WERI-Rb-1 (cell line): ENCODE measurements at regions not wholly inside any gene's neighbourhood (a gene's known extent, or its start where the extent isn't known, plus 50 kb on each side); places are given as distances from the start of the nearest gene placed in this dataset.

Experiments
- DNase-seq: peaks from one replicate; pipeline ENCODE4 v3.0.0-alpha.2; 2020
- H3K27ac ChIP-seq: fragments of 250-450 bp; sonication (Bioruptor Pico); 2 replicates; pipeline ENCODE4 v1.5.1; 2020; ENCODE audit warnings: mild to moderate bottlenecking, moderate library complexity
- H3K27me3 ChIP-seq: fragments of 250-450 bp; sonication (Bioruptor Pico); 2 replicates; pipeline ENCODE4 v1.5.1; 2021; ENCODE audit warnings: mild to moderate bottlenecking, low read depth, moderate library complexity; ENCODE audit not compliant: insufficient read depth, severe bottlenecking
- H3K36me3 ChIP-seq: fragments of 250-450 bp; sonication (Bioruptor Pico); 2 replicates; pipeline ENCODE4 v1.5.1; 2020; ENCODE audit warnings: mild to moderate bottlenecking, moderate library complexity
- H3K4me3 ChIP-seq: 2 replicates; pipeline ENCODE4 v1.5.1; 2011; ENCODE audit warnings: low read depth, mild to moderate bottlenecking, control low read depth, low read length
- H3K9me3 ChIP-seq: fragments of 250-450 bp; sonication (Bioruptor Pico); 2 replicates; pipeline ENCODE4 v1.5.1; 2021; ENCODE audit warnings: mild to moderate bottlenecking, moderate library complexity; ENCODE audit not compliant: severe bottlenecking
- TF ChIP-seq, protein P1 (sequence below): IDR thresholded peaks from 2 replicates; pipeline ENCODE4 v1.5.1; 2011; ENCODE audit warnings: low read depth, mild to moderate bottlenecking, control low read depth, inconsistent platforms, low read length

DNA sequence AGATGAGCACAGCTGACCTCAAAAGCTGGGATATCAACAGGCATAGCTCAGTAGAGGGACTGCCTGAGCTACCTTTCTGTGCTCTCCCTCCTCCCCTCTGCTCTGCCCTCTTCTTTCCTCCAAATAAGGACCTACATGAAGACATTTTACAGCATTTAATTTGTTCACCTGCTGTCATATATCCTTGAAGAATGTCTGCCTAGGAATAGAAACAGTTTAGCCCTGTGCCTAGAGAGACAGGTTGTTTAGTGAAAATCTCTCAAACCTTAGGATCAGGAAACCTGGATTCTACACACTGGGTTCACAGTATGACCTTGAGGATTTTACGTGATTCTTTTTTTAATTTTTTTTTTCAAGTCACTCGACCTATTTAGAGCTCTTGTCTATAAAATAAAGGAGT lies 213.0 kb upstream of the SETBP1 start:
- Histone ChIP-seq H3K27me3 (peaks cover 43% of the 10 kb centered on the region), H3K27ac (no peak overlapping the region), H3K4me3 (no peak overlapping the region), H3K36me3 (no peaks in the 10 kb centered on the region), H3K9me3 (no peaks in the 10 kb centered on the region)
- no peak for DNase-seq
- TF ChIP-seq, protein P1, sequence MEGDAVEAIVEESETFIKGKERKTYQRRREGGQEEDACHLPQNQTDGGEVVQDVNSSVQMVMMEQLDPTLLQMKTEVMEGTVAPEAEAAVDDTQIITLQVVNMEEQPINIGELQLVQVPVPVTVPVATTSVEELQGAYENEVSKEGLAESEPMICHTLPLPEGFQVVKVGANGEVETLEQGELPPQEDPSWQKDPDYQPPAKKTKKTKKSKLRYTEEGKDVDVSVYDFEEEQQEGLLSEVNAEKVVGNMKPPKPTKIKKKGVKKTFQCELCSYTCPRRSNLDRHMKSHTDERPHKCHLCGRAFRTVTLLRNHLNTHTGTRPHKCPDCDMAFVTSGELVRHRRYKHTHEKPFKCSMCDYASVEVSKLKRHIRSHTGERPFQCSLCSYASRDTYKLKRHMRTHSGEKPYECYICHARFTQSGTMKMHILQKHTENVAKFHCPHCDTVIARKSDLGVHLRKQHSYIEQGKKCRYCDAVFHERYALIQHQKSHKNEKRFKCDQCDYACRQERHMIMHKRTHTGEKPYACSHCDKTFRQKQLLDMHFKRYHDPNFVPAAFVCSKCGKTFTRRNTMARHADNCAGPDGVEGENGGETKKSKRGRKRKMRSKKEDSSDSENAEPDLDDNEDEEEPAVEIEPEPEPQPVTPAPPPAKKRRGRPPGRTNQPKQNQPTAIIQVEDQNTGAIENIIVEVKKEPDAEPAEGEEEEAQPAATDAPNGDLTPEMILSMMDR, result no peak

- H3K27ac ChIP-seq, result no peak overlapping the region
- no peaks in the 10 kb centered on the region for H3K9me3 ChIP-seq
- TF ChIP-seq, protein P1, result no peak
- H3K36me3 ChIP-seq, result no peaks in the 10 kb centered on the region
- H3K27me3 ChIP-seq, result peaks cover 39% of the 10 kb centered on the region
- no peak overlapping the region for H3K4me3 ChIP-seq
- no peak for DNase-seq
These were observed 207.2 kb upstream of the SETBP1 start for GRCh38 chr18:44473394-44474066.

- TF ChIP-seq, protein P1, result no peak
- no peaks in the 10 kb centered on the region for H3K36me3 ChIP-seq
- no peaks in the 10 kb centered on the region for H3K9me3 ChIP-seq
- no peak for DNase-seq
- H3K27me3 ChIP-seq, result peaks cover 34% of the 10 kb centered on the region
- no peak overlapping the region for H3K27ac ChIP-seq
- no peak overlapping the region for H3K4me3 ChIP-seq
These were observed 206.6 kb upstream of the SETBP1 start for GRCh38 chr18:44474067-44474411.

GRCh38 chr18:44474591-44474990 lies 206.1 kb upstream of the SETBP1 start:
- DNase-seq, result no peak
- TF ChIP-seq, protein P1, result no peak
- peaks cover 29% of the 10 kb centered on the region for H3K27me3 ChIP-seq

GRCh38 chr18:44482761-44483160 lies 197.9 kb upstream of the SETBP1 start:
- Histone ChIP-seq H3K36me3 (no peaks in the 10 kb centered on the region), H3K9me3 (peaks cover 3% of the 10 kb centered on the region), H3K27me3 (peaks cover 13% of the 10 kb centered on the region), H3K4me3 (no peak overlapping the region), H3K27ac (no peak overlapping the region)
- TF ChIP-seq, protein P1, result no peak
- no peak for DNase-seq

More at GRCh38 chr18:44474591-44474990, 206.1 kb upstream of the SETBP1 start:
- Histone ChIP-seq H3K4me3 (no peak overlapping the region), H3K27ac (no peak overlapping the region), H3K9me3 (peaks cover 3% of the 10 kb centered on the region), H3K36me3 (no peaks in the 10 kb centered on the region)

- Histone ChIP-seq H3K27me3 (peaks cover 49% of the 10 kb centered on the region), H3K36me3 (no peaks in the 10 kb centered on the region), H3K27ac (no peak overlapping the region), H3K9me3 (no peaks in the 10 kb centered on the region), H3K4me3 (no peak overlapping the region)
- TF ChIP-seq, protein P1, result no peak
- DNase-seq, result no peak
These were observed 185.5 kb upstream of the SETBP1 start for GRCh38 chr18:44495151-44495550.
